Thyroid gland (tissue), 4 donors: ENCODE measurements at regions not wholly inside any gene's neighbourhood (a gene's known extent, or its start where the extent isn't known, plus 50 kb on each side); places are given as distances from the start of the nearest gene placed in this dataset.

Source experiments
- DNase-seq, 2 donors: peaks; one replicate each; pipeline ENCODE4 v3.0.0-alpha.2; 2019
- H3K27ac ChIP-seq, 3 donors: fragments of 200-600 bp; sonication (generic); 1 replicate in 2 of 3; 2 replicates in 1 of 3; pipeline ENCODE4 v1.5.1; 2016 to 2019; ENCODE audit warnings: mild to moderate bottlenecking in 1 of 3, moderate library complexity in 1 of 3
- H3K27me3 ChIP-seq: fragments of 200-600 bp; sonication (generic); one replicate; pipeline ENCODE4 v1.5.1; 2019
- H3K36me3 ChIP-seq, 2 donors: fragments of 200-600 bp; sonication (generic); one replicate each; pipeline ENCODE4 v1.5.1; 2016 to 2019
- H3K4me1 ChIP-seq, 2 donors: fragments of 200-600 bp; sonication (generic); one replicate each; pipeline ENCODE4 v1.5.1; 2017 to 2019
- H3K4me3 ChIP-seq, 3 donors: fragments of 200-600 bp; sonication (generic); replicated peaks in 1 of 3; 1 replicate in 2 of 3; 2 replicates in 1 of 3; pipeline ENCODE4 v1.5.1; 2016; ENCODE audit warnings: mild to moderate bottlenecking in 1 of 3
- H3K9me3 ChIP-seq: fragments of 200-600 bp; sonication (generic); one replicate; pipeline ENCODE4 v1.5.1; 2017
- CTCF ChIP-seq, 6 experiments: fragments of 200-600 bp in 3 of 6; fragments of 450-650 bp in 3 of 6; sonication (generic) in 3 of 6; IDR thresholded peaks; one replicate each; pipeline ENCODE4 v1.5.1; 2016 to 2019; ENCODE audit warnings: antibody characterized with exemption in 6 of 6, mild to moderate bottlenecking in 2 of 6, inconsistent platforms in 1 of 6, moderate library complexity in 1 of 6
- POLR2A ChIP-seq, 2 donors: fragments of 450-650 bp; IDR thresholded peaks; one replicate each; pipeline ENCODE4 v1.6.1; 2017; ENCODE audit warnings: antibody characterized with exemption in 2 of 2, mild to moderate bottlenecking in 2 of 2, moderate library complexity in 1 of 2
- WGBS, 2 donors: methylation state at CpG; one replicate each; pipeline ENCODE4 v1.1.5; 2017; 5-methylcytosine and 5-hydroxymethylcytosine counted together
- intact Hi-C: fragments of 100-400 bp; cut with DNase I; formaldehyde crosslinking; loops from one replicate; pipeline ENCODE4 v1.15.1; 2023

- peak; percentile 66 to 73 for DNase-seq
- H3K27me3 ChIP-seq: no peaks in the 10 kb centered on the region
- no peak overlapping the region for H3K27ac ChIP-seq
- no peaks in the 10 kb centered on the region for H3K9me3 ChIP-seq
- TF ChIP-seq CTCF (IDR thresholded peaks at IDR 0.05) (peak in 5 of 6 experiments; percentile 14 to 67 (median 60)), POLR2A (IDR thresholded peaks at IDR 0.05) (no peak)
- 78 to 82% methylated on average over 7 of the region's 7 CpGs for WGBS, 2 donors
- no peak overlapping the region for H3K4me3 ChIP-seq
- no peaks in the 10 kb centered on the region for H3K4me1 ChIP-seq
- intact Hi-C loops: no loop called here
- no peaks in the 10 kb centered on the region for H3K36me3 ChIP-seq
Observed at GRCh38 chr11:11157185-11157584, 195.9 kb downstream of the CSNK2A3 start.

GRCh38 chr11:11155962-11156815 lies 196.9 kb downstream of the CSNK2A3 start:
- 69 to 86% methylated on average over 17 to 32 of the region's 33 CpGs for WGBS, 2 donors
- no peaks in the 10 kb centered on the region for H3K9me3 ChIP-seq
- H3K27me3 ChIP-seq: no peaks in the 10 kb centered on the region
- no peak overlapping the region for H3K27ac ChIP-seq
- DNase-seq: no peak
- intact Hi-C loops: no loop called here
- H3K4me1 ChIP-seq: no peaks in the 10 kb centered on the region
- peak in 2 of 6 experiments; percentile 16 to 26 for TF ChIP-seq CTCF (IDR thresholded peaks at IDR 0.05)
- TF ChIP-seq POLR2A (IDR thresholded peaks at IDR 0.05): no peak
- H3K4me3 ChIP-seq: no peak overlapping the region
- no peaks in the 10 kb centered on the region for H3K36me3 ChIP-seq

GRCh38 chr11:11152877-11153276 lies 200.2 kb downstream of the CSNK2A3 start:
- Histone ChIP-seq H3K4me1 (peaks cover 5 to 10% of the 10 kb centered on the region in 2 donors), H3K27ac (no peak overlapping the region), H3K36me3 (no peaks in the 10 kb centered on the region), H3K9me3 (no peaks in the 10 kb centered on the region), H3K27me3 (no peaks in the 10 kb centered on the region), H3K4me3 (no peak overlapping the region)
- TF ChIP-seq POLR2A (IDR thresholded peaks at IDR 0.05) (no peak), CTCF (IDR thresholded peaks at IDR 0.05) (no peak)
- no peak for DNase-seq
- intact Hi-C loops: loop anchor here (5.0 kb wide), 1 partner anchor 111 kb away; no protein-coding TSS in a partner anchor
- 94 to 96% methylated on average over 4 of the region's 4 CpGs for WGBS, 2 donors

GRCh38 chr11:11149671-11150459 lies 203.2 kb downstream of the CSNK2A3 start:
- no peaks in the 10 kb centered on the region for H3K27me3 ChIP-seq
- intact Hi-C loops: loop anchor here (5.0 kb wide), 1 partner anchor 108 kb away; no protein-coding TSS in a partner anchor
- no peak for TF ChIP-seq POLR2A (IDR thresholded peaks at IDR 0.05)
- no peak for TF ChIP-seq CTCF (IDR thresholded peaks at IDR 0.05)
- peaks cover 5 to 10% of the 10 kb centered on the region in 2 donors for H3K4me1 ChIP-seq
- no peak for DNase-seq
- no peaks in the 10 kb centered on the region for H3K9me3 ChIP-seq
- WGBS, 2 donors: 83 to 93% methylated on average over 8 of the region's 8 CpGs
- no peak overlapping the region for H3K4me3 ChIP-seq
- no peak overlapping the region for H3K27ac ChIP-seq
- no peaks in the 10 kb centered on the region for H3K36me3 ChIP-seq
